ENCODE measurements at regions not wholly inside any gene's neighbourhood (a gene's known extent, or its start where the extent isn't known, plus 50 kb on each side); places are given as distances from the start of the nearest gene placed in this dataset.

GRCh38 chr11:95324826-95325225, 93.8 kb upstream of the SESN3 start:
- DNase-seq: no peak
- 86 to 88% methylated on average over 1 of the region's 1 CpG for WGBS, 2 donors
- Histone ChIP-seq H3K27me3 (no peaks in the 10 kb centered on the region), H3K4me3 (replicated peaks in 1 of 3) (no peak overlapping the region), H3K9me3 (no peaks in the 10 kb centered on the region), H3K36me3 (no peaks in the 10 kb centered on the region), H3K27ac (no peak overlapping the region), H3K4me1 (peaks cover 0 to 4% of the 10 kb centered on the region in 2 donors)
- TF ChIP-seq POLR2A (IDR thresholded peaks at IDR 0.05) (no peak), CTCF (IDR thresholded peaks at IDR 0.05) (no peak)
- intact Hi-C loops (cut with DNase I): no loop called here

- Histone ChIP-seq H3K27ac (no peak overlapping the region), H3K36me3 (no peaks in the 10 kb centered on the region), H3K4me1 (no peaks in the 10 kb centered on the region), H3K4me3 (replicated peaks in 1 of 3) (no peak overlapping the region), H3K27me3 (no peaks in the 10 kb centered on the region), H3K9me3 (no peaks in the 10 kb centered on the region)
- intact Hi-C loops (cut with DNase I): no loop called here
- TF ChIP-seq POLR2A (IDR thresholded peaks at IDR 0.05): no peak
- no peak for TF ChIP-seq CTCF (IDR thresholded peaks at IDR 0.05)
- no peak for DNase-seq
Measured at GRCh38 chr11:95322539-95322938, 91.5 kb upstream of the SESN3 start.

- H3K36me3 ChIP-seq: no peaks in the 10 kb centered on the region
- no peak for TF ChIP-seq CTCF (IDR thresholded peaks at IDR 0.05)
- no peak for TF ChIP-seq POLR2A (IDR thresholded peaks at IDR 0.05)
- no peak for DNase-seq
Measured at GRCh38 chr11:95318498-95318897, 87.5 kb upstream of the SESN3 start.

GRCh38 chr11:95308512-95309035, 77.6 kb upstream of the SESN3 start:
- intact Hi-C loops (cut with DNase I): no loop called here
- TF ChIP-seq CTCF (IDR thresholded peaks at IDR 0.05) (no peak), POLR2A (IDR thresholded peaks at IDR 0.05) (no peak)
- Histone ChIP-seq H3K4me3 (replicated peaks in 1 of 3) (no peak overlapping the region), H3K27ac (no peak overlapping the region), H3K27me3 (no peaks in the 10 kb centered on the region), H3K4me1 (no peaks in the 10 kb centered on the region), H3K9me3 (no peaks in the 10 kb centered on the region), H3K36me3 (no peaks in the 10 kb centered on the region)
- DNase-seq: no peak
- WGBS, 2 donors: 86 to 87% methylated on average over 2 of the region's 2 CpGs

More at GRCh38 chr11:95318498-95318897, 87.5 kb upstream of the SESN3 start:
- Histone ChIP-seq H3K9me3 (no peaks in the 10 kb centered on the region), H3K27me3 (no peaks in the 10 kb centered on the region), H3K4me3 (replicated peaks in 1 of 3) (no peak overlapping the region), H3K27ac (no peak overlapping the region), H3K4me1 (no peaks in the 10 kb centered on the region)
- intact Hi-C loops (cut with DNase I): no loop called here

- Histone ChIP-seq H3K4me3 (replicated peaks in 1 of 3) (no peak overlapping the region), H3K27me3 (no peaks in the 10 kb centered on the region), H3K4me1 (no peaks in the 10 kb centered on the region), H3K36me3 (no peaks in the 10 kb centered on the region), H3K9me3 (no peaks in the 10 kb centered on the region), H3K27ac (no peak overlapping the region)
- intact Hi-C loops (cut with DNase I): no loop called here
- WGBS, 2 donors: 60 to 86% methylated on average over 1 of the region's 1 CpG
- TF ChIP-seq CTCF (IDR thresholded peaks at IDR 0.05) (no peak), POLR2A (IDR thresholded peaks at IDR 0.05) (no peak)
- DNase-seq: no peak
Measured at GRCh38 chr11:95307286-95307685, 76.3 kb upstream of the SESN3 start.
